ENCODE measurements at regions not wholly inside any gene's neighbourhood (a gene's known extent, or its start where the extent isn't known, plus 50 kb on each side); places are given as distances from the start of the nearest gene placed in this dataset.

- peaks cover 7% of the 10 kb centered on the region for H3K9me3 Mint-ChIP-seq
- no peaks in the 10 kb centered on the region for H3K4me1 Mint-ChIP-seq
- no peak overlapping the region for H3K27ac Mint-ChIP-seq
- no peaks in the 10 kb centered on the region for H3K27me3 Mint-ChIP-seq
- no peak overlapping the region for H3K4me3 Mint-ChIP-seq
- ATAC-seq (replicated peaks) = no peak
- H3K36me3 Mint-ChIP-seq (ENCODE audit: low read depth) = no peaks in the 10 kb centered on the region
These were observed 624.6 kb downstream of the BNC2 start for GRCh38 chr9:16245756-16246440.

- Mint-ChIP-seq H3K27ac (no peak overlapping the region), H3K4me3 (no peak overlapping the region), H3K9me3 (peaks cover 3% of the 10 kb centered on the region), H3K4me1 (no peaks in the 10 kb centered on the region), H3K27me3 (no peaks in the 10 kb centered on the region), H3K36me3 (ENCODE audit: low read depth) (no peaks in the 10 kb centered on the region)
- no peak for ATAC-seq (replicated peaks)
These were observed 623.7 kb downstream of the BNC2 start for GRCh38 chr9:16246785-16247184.

DNA sequence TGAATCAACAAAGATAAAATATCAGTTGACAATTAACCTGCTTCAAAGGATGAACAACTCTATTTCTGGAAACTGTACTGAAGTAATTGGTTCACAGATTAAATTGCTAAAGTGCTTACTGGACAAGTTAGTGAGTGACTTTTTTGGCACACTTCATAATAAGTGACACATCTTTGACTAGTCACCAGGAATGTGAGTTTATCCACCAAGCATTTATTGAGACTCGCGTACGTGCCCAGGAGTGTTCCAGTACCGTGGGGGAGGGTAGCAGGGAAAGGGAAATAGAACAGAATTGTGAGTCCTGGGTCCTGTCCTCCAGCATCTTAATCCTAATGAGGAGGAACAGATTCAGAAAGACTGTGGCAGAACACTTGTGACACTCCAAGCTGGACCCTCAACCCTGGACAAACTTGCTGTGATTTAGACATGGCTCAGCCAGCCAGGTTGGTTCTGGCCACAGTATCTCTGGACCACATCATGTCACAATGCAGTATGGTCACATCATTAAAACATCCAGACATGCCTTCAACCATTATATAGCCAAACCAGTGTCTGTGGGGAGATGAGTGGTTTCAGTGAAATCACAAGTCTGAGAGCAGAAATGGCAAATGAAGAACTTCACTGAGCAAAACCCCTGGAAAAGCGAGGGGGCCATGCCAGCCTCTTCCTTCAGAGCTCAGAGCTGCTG lies 623.1 kb downstream of the BNC2 start:
- Mint-ChIP-seq H3K27ac (no peak overlapping the region), H3K4me3 (no peak overlapping the region), H3K4me1 (no peaks in the 10 kb centered on the region), H3K9me3 (peaks cover 3% of the 10 kb centered on the region), H3K36me3 (ENCODE audit: low read depth) (no peaks in the 10 kb centered on the region), H3K27me3 (no peaks in the 10 kb centered on the region)
- ATAC-seq (replicated peaks) = no peak

- H3K27ac Mint-ChIP-seq = no peak overlapping the region
- H3K27me3 Mint-ChIP-seq = no peaks in the 10 kb centered on the region
- H3K4me3 Mint-ChIP-seq = no peak overlapping the region
- H3K36me3 Mint-ChIP-seq (ENCODE audit: low read depth) = no peaks in the 10 kb centered on the region
- peaks cover 3% of the 10 kb centered on the region for H3K9me3 Mint-ChIP-seq
- ATAC-seq (replicated peaks) = no peak
- H3K4me1 Mint-ChIP-seq = no peaks in the 10 kb centered on the region
These were observed 621.6 kb downstream of the BNC2 start for GRCh38 chr9:16248822-16249221.

DNA sequence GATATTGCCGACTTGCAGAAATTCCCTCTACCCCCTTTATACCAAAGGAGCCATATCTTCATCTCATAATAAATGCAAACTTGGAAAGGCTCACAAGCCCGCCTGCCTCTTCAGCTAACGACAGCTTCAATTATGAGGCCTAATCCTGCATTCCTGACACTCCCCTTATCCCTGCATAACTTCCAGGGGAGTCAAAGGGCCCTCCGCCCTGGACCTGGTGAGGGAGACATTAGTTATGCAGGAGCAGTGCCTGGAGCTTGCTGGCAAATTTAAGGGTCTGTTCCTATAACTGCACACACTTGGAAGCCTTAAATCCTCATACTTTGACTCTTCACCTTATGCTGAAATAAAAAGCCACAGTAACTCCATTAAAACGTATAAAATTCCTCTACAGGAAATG lies 617.9 kb downstream of the BNC2 start:
- H3K4me1 Mint-ChIP-seq = no peaks in the 10 kb centered on the region
- peaks cover 8% of the 10 kb centered on the region for H3K9me3 Mint-ChIP-seq
- H3K27ac Mint-ChIP-seq = no peak overlapping the region
- no peaks in the 10 kb centered on the region for H3K36me3 Mint-ChIP-seq (ENCODE audit: low read depth)
- H3K4me3 Mint-ChIP-seq = no peak overlapping the region
- no peaks in the 10 kb centered on the region for H3K27me3 Mint-ChIP-seq
- ATAC-seq (replicated peaks) = no peak

- H3K27me3 Mint-ChIP-seq = no peaks in the 10 kb centered on the region
- H3K4me1 Mint-ChIP-seq = no peaks in the 10 kb centered on the region
- H3K4me3 Mint-ChIP-seq = no peak overlapping the region
- H3K27ac Mint-ChIP-seq = no peak overlapping the region
- H3K9me3 Mint-ChIP-seq = peaks cover 5% of the 10 kb centered on the region
- H3K36me3 Mint-ChIP-seq (ENCODE audit: low read depth) = no peaks in the 10 kb centered on the region
- no peak for ATAC-seq (replicated peaks)
These were observed 615.8 kb downstream of the BNC2 start for GRCh38 chr9:16254674-16255073.

- H3K27ac Mint-ChIP-seq = no peak overlapping the region
- no peak overlapping the region for H3K4me3 Mint-ChIP-seq
- no peaks in the 10 kb centered on the region for H3K36me3 Mint-ChIP-seq (ENCODE audit: low read depth)
- H3K9me3 Mint-ChIP-seq = peaks cover 5% of the 10 kb centered on the region
- H3K4me1 Mint-ChIP-seq = no peaks in the 10 kb centered on the region
- no peak for ATAC-seq (replicated peaks)
- no peaks in the 10 kb centered on the region for H3K27me3 Mint-ChIP-seq
These were observed 615.3 kb downstream of the BNC2 start for GRCh38 chr9:16255217-16255616.

- no peaks in the 10 kb centered on the region for H3K4me1 Mint-ChIP-seq
- H3K4me3 Mint-ChIP-seq = no peak overlapping the region
- no peaks in the 10 kb centered on the region for H3K36me3 Mint-ChIP-seq (ENCODE audit: low read depth)
- ATAC-seq (replicated peaks) = no peak
- H3K27me3 Mint-ChIP-seq = no peaks in the 10 kb centered on the region
- H3K27ac Mint-ChIP-seq = no peak overlapping the region
- H3K9me3 Mint-ChIP-seq = peaks cover 5% of the 10 kb centered on the region
These were observed 612.9 kb downstream of the BNC2 start for GRCh38 chr9:16257604-16258003.

DNA sequence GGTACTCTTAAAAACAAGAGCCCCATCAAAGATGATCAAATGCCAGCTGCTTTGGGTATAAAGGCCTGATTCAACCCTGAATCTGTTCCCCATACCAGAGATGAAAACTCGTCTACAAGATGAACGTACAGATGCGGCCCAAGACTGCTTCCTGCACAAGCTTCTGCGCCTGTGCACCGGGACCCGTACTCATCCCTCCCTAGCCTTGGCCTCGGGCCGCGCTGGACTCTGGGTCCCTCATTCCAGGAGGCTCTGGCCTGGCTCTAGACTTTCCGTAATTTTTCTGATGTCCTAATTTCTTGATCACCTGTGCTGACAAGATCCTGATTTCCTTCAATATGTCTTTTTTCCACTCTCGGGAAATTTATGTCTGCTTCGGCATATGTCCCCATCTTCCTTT lies 612.3 kb downstream of the BNC2 start:
- H3K27me3 Mint-ChIP-seq = no peaks in the 10 kb centered on the region
- H3K27ac Mint-ChIP-seq = no peak overlapping the region
- no peaks in the 10 kb centered on the region for H3K4me1 Mint-ChIP-seq
- H3K36me3 Mint-ChIP-seq (ENCODE audit: low read depth) = no peaks in the 10 kb centered on the region
- peaks cover 5% of the 10 kb centered on the region for H3K9me3 Mint-ChIP-seq
- no peak for ATAC-seq (replicated peaks)
- no peak overlapping the region for H3K4me3 Mint-ChIP-seq

DNA sequence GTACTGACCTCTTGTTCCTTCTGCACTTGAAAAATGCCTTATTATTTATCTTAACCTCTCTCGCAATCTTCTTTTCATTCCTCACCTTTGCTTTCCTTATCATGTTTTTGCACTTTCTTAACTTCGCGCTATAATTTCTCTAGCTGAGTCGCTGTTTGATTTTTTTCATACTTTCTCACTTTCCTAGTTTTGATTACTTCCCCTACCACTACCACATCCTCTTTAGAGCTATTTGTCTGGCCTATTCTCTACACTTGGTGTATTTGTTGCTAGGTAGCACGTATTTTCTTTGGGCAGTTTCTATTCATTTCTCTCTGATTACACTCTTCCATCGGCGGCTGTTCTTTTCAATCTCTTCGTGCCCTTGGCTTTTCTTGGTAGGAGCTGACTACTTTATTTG lies 611.8 kb downstream of the BNC2 start:
- ATAC-seq (replicated peaks) = no peak
- peaks cover 5% of the 10 kb centered on the region for H3K9me3 Mint-ChIP-seq
- H3K27ac Mint-ChIP-seq = no peak overlapping the region
- no peaks in the 10 kb centered on the region for H3K27me3 Mint-ChIP-seq
- H3K4me1 Mint-ChIP-seq = no peaks in the 10 kb centered on the region
- H3K36me3 Mint-ChIP-seq (ENCODE audit: low read depth) = no peaks in the 10 kb centered on the region
- H3K4me3 Mint-ChIP-seq = no peak overlapping the region

DNA sequence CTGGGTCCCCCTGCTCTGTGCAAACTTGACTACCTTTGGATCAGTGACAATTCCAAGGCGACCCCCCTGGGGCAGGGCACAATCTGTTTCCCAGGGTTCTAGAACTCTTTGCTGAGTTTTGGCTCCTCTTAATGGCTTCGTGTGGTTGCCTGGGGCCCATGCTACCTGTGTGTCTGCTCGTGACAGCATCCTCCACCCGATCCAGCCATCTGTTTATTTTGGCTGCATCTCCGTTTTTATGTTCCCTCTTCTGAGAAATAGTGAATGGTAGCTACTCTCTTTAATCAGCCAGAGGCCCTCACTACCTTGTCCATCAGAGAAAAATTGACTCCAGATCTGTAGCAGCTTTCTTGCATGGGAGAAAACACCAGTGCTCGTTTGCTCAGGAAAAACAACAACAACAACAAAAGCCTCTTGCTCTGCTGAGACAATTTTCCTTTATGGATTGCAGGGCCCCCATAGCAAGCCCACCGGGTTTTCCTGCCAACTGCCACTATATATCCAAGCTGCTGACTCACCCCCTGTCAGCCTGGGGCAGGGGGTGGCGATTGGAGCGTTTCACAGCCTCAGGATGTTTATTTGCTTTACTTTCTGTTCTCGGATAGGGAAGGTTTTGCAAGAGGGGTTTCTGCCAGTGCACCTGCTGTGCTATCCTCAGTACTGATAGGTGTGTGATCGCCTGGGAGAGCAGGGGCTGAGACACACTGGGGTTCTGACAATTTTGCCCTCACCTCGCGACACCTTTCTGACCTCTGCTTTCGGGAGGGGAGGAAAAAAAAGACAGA lies 607.8 kb downstream of the BNC2 start:
- Mint-ChIP-seq H3K27me3 (peaks cover 5% of the 10 kb centered on the region), H3K36me3 (ENCODE audit: low read depth) (no peaks in the 10 kb centered on the region), H3K27ac (no peak overlapping the region), H3K4me3 (no peak overlapping the region), H3K4me1 (no peaks in the 10 kb centered on the region), H3K9me3 (no peaks in the 10 kb centered on the region)
- ATAC-seq (replicated peaks) = no peak

GRCh38 chr9:16265688-16266087 lies 604.8 kb downstream of the BNC2 start:
- H3K27me3 Mint-ChIP-seq = peaks cover 5% of the 10 kb centered on the region
- H3K36me3 Mint-ChIP-seq (ENCODE audit: low read depth) = no peaks in the 10 kb centered on the region
- ATAC-seq (replicated peaks) = no peak
- H3K4me3 Mint-ChIP-seq = no peak overlapping the region
- peaks cover 5% of the 10 kb centered on the region for H3K9me3 Mint-ChIP-seq
- H3K27ac Mint-ChIP-seq = no peak overlapping the region
- no peaks in the 10 kb centered on the region for H3K4me1 Mint-ChIP-seq

GRCh38 chr9:16266648-16267276 lies 603.7 kb downstream of the BNC2 start:
- no peak for ATAC-seq (replicated peaks)
- H3K36me3 Mint-ChIP-seq (ENCODE audit: low read depth) = no peaks in the 10 kb centered on the region
- no peak overlapping the region for H3K27ac Mint-ChIP-seq
- H3K4me1 Mint-ChIP-seq = no peaks in the 10 kb centered on the region
- H3K27me3 Mint-ChIP-seq = peaks cover 5% of the 10 kb centered on the region
- H3K4me3 Mint-ChIP-seq = no peak overlapping the region
- peaks cover 5% of the 10 kb centered on the region for H3K9me3 Mint-ChIP-seq

DNA sequence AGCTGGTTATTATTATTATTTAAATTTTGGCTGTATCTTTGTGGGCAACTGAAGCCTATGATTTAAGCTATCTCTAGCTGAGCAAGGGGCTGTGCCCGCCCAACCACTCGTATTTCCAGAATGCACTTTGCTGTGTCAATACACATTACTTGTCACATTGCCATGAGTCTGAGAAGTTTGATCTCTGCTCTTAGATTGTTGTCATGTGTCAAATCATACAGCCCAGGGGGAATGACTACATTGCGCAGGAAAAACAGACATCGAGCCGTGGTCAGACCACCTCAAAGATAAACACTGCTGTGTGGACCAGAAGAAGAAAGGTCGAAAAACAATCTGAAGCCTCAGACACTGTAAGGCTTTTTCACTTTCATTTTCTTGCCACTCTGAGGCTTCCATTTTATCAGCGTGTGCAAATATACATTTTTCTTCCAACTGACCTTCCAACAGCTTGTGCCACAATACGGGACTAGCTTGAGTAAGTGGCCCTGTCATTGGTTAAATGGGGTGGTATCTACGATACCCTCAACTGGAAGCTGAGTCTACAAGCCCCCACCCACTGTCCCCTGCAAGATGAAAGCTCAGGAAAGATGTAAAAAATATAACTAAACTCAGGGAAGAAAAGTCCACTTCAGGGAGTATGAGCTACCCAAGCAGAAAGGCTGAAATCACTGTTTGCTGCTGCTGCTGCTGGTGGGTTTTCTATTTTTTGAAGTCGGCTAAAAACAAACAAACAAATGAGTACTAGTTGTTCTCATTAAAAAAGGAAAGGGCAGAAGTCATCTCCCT lies 603.0 kb downstream of the BNC2 start:
- Mint-ChIP-seq H3K27ac (no peak overlapping the region), H3K4me1 (no peaks in the 10 kb centered on the region), H3K4me3 (no peak overlapping the region), H3K27me3 (peaks cover 5% of the 10 kb centered on the region), H3K36me3 (ENCODE audit: low read depth) (no peaks in the 10 kb centered on the region), H3K9me3 (peaks cover 5% of the 10 kb centered on the region)
- no peak for ATAC-seq (replicated peaks)
